Hepatocyte (in vitro differentiated cells): ENCODE measurements at regions not wholly inside any gene's neighbourhood (a gene's known extent, or its start where the extent isn't known, plus 50 kb on each side); places are given as distances from the start of the nearest gene placed in this dataset.

Experiments used
- DNase-seq: peaks from one replicate; pipeline ENCODE4 v3.0.0-alpha.2; 2016; ENCODE audit warnings: low spot score
- H2AFZ ChIP-seq: fragments of 200-600 bp; sonication (generic); 2 replicates; pipeline ENCODE4 v1.6.0; 2016; ENCODE audit warnings: antibody characterized with exemption, mild to moderate bottlenecking
- H3K27ac ChIP-seq: fragments of 200-600 bp; sonication (generic); 2 replicates; pipeline ENCODE4 v1.5.1; 2016; ENCODE audit warnings: mild to moderate bottlenecking
- H3K27me3 ChIP-seq: fragments of 200-600 bp; sonication (generic); 2 replicates; pipeline ENCODE4 v1.6.1; 2016
- H3K36me3 ChIP-seq: fragments of 200-600 bp; sonication (generic); replicated peaks from 2 replicates; pipeline ENCODE4 v1.5.1; 2016; ENCODE audit warnings: low read depth; ENCODE audit not compliant: insufficient read depth
- H3K4me1 ChIP-seq: fragments of 200-600 bp; sonication (generic); 2 replicates; pipeline ENCODE4 v1.5.1; 2016; ENCODE audit warnings: mild to moderate bottlenecking, moderate library complexity; ENCODE audit not compliant: insufficient read depth
- H3K4me2 ChIP-seq: fragments of 200-600 bp; sonication (generic); 2 replicates; pipeline ENCODE4 v1.6.0; 2016
- H3K4me3 ChIP-seq: fragments of 200-600 bp; sonication (generic); 2 replicates; pipeline ENCODE4 v1.5.1; 2016; ENCODE audit warnings: mild to moderate bottlenecking
- H3K79me2 ChIP-seq: fragments of 200-600 bp; sonication (generic); 2 replicates; pipeline ENCODE4 v1.6.0; 2017; ENCODE audit warnings: mild to moderate bottlenecking
- H3K9me2 ChIP-seq: fragments of 200-600 bp; sonication (generic); replicated peaks from 2 replicates; pipeline ENCODE4 v1.6.0; 2017; ENCODE audit warnings: mild to moderate bottlenecking; ENCODE audit not compliant: insufficient read depth
- H3K9me3 ChIP-seq: fragments of 200-600 bp; sonication (generic); 2 replicates; pipeline ENCODE4 v1.5.1; 2016; ENCODE audit warnings: low read depth, mild to moderate bottlenecking
- H4K20me1 ChIP-seq: fragments of 200-600 bp; sonication (generic); 2 replicates; pipeline ENCODE4 v1.6.0; 2016; ENCODE audit warnings: mild to moderate bottlenecking; ENCODE audit not compliant: insufficient read depth, poor library complexity, severe bottlenecking
- EZH2 ChIP-seq: fragments of 200-600 bp; sonication (generic); IDR thresholded peaks from 2 replicates; pipeline ENCODE4 v1.6.1; 2016; ENCODE audit warnings: antibody characterized with exemption, mild to moderate bottlenecking, borderline replicate concordance
- EZH2phosphoT487 ChIP-seq: fragments of 200-600 bp; sonication (generic); IDR thresholded peaks from one replicate; pipeline ENCODE4 v1.6.1; 2018; ENCODE audit warnings: antibody characterized with exemption, mild to moderate bottlenecking, low read depth, moderate library complexity; ENCODE audit not compliant: unreplicated experiment, severe bottlenecking
- WGBS: methylation state at CpG from one replicate; pipeline ENCODE4 v1.1.6; 2016; ENCODE audit warnings: low lambda C conversion rate; ENCODE audit errors: missing lambda C conversion rate; 5-methylcytosine and 5-hydroxymethylcytosine counted together
- TF ChIP-seq, protein P1 (sequence below): fragments of 200-600 bp; sonication (generic); IDR thresholded peaks from 2 replicates; pipeline ENCODE4 v1.5.1; 2016; ENCODE audit warnings: antibody characterized with exemption, mild to moderate bottlenecking; ENCODE audit not compliant: poor library complexity

DNA sequence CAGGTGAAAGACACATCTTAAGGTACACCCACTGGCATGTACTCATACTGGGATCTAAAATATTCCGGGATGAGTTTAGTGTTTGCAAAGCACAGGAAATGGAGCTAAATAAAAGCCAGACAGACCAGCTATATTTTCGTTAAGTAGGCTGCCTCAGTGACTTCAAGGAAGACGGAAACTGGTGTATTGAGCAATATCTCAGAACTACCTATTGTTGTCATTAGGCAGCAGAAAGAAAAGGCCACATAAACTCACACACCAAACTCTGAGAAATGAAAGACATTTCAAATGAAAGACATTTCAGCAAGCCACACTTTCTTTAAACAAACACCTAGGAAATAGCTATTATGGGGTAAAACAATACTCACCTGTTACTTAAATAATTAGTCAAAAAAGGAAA is 761.7 kb upstream of the SEMA6D start:
- peak overlapping the region; percentile 56 for H3K4me2 ChIP-seq
- H3K4me1 ChIP-seq = no peaks in the 10 kb centered on the region
- 46% methylated on average over 3 of the region's 3 CpGs for WGBS
- TF ChIP-seq EZH2phosphoT487 (no peak), EZH2 (no peak)
- TF ChIP-seq, protein P1, sequence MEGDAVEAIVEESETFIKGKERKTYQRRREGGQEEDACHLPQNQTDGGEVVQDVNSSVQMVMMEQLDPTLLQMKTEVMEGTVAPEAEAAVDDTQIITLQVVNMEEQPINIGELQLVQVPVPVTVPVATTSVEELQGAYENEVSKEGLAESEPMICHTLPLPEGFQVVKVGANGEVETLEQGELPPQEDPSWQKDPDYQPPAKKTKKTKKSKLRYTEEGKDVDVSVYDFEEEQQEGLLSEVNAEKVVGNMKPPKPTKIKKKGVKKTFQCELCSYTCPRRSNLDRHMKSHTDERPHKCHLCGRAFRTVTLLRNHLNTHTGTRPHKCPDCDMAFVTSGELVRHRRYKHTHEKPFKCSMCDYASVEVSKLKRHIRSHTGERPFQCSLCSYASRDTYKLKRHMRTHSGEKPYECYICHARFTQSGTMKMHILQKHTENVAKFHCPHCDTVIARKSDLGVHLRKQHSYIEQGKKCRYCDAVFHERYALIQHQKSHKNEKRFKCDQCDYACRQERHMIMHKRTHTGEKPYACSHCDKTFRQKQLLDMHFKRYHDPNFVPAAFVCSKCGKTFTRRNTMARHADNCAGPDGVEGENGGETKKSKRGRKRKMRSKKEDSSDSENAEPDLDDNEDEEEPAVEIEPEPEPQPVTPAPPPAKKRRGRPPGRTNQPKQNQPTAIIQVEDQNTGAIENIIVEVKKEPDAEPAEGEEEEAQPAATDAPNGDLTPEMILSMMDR = no peak
- H4K20me1 ChIP-seq = no peaks in the 10 kb centered on the region
- H3K79me2 ChIP-seq = no peaks in the 10 kb centered on the region
- H2AFZ ChIP-seq = peak overlapping the region; percentile 38
- H3K27ac ChIP-seq = no peak overlapping the region
- H3K27me3 ChIP-seq = no peaks in the 10 kb centered on the region
- no peaks in the 10 kb centered on the region for H3K9me3 ChIP-seq
- H3K36me3 ChIP-seq = no peaks in the 10 kb centered on the region
- H3K9me2 ChIP-seq = no peaks in the 10 kb centered on the region
- no peak for DNase-seq
- H3K4me3 ChIP-seq = no peak overlapping the region

DNA sequence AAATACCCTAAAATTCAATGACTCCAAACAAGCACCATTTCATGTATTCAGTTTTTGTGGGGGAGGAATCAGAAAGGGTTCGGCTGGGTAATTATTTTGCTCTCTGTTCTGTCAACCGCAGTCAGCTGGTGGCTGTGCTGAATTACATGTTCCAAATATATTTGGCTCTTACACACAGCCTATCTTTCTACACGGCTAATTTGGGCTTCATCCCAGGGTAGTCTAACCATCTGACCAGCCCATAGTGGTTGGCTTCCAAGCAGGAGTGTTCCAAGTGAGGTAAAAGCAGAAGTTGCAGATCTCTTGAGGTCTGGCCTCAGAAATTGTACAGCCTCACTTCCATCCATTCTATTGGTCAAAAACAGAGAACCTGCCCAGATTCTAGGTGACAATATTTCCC is 760.8 kb upstream of the SEMA6D start:
- no peak for TF ChIP-seq EZH2phosphoT487
- TF ChIP-seq, protein P1 = no peak
- no peak for TF ChIP-seq EZH2
- Histone ChIP-seq H3K27me3 (no peaks in the 10 kb centered on the region), H3K79me2 (no peaks in the 10 kb centered on the region), H4K20me1 (no peaks in the 10 kb centered on the region), H3K36me3 (no peaks in the 10 kb centered on the region), H3K4me2 (no peak overlapping the region), H3K9me2 (no peaks in the 10 kb centered on the region), H3K27ac (no peak overlapping the region), H3K4me1 (peaks cover 5% of the 10 kb centered on the region), H3K9me3 (no peaks in the 10 kb centered on the region), H3K4me3 (no peak overlapping the region), H2AFZ (no peak overlapping the region)
- WGBS = 92% methylated on average over 3 of the region's 3 CpGs
- DNase-seq = no peak

DNA sequence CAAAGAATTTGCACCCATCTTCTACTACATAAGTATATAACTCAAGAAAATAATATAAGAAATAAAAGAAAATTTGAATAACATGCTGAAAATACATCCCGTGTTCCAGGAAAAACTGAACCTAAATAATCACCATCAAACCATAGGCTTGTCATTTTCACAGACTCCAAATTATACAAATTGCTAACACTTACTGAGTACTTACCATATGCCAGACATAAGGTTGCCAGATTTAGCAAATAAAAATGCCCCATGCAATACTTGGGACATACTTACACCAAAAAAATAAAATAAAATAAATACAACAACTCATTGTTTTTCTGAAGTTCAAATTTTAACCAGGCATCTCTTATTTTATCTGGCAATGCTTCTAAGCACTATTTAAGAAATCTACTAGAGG is 760.4 kb upstream of the SEMA6D start:
- Histone ChIP-seq H3K4me2 (no peak overlapping the region), H3K79me2 (no peaks in the 10 kb centered on the region), H3K36me3 (no peaks in the 10 kb centered on the region), H3K4me3 (no peak overlapping the region), H3K27me3 (no peaks in the 10 kb centered on the region), H2AFZ (no peak overlapping the region), H4K20me1 (no peaks in the 10 kb centered on the region), H3K4me1 (peaks cover 8% of the 10 kb centered on the region), H3K9me3 (no peaks in the 10 kb centered on the region), H3K9me2 (no peaks in the 10 kb centered on the region), H3K27ac (no peak overlapping the region)
- no peak for DNase-seq
- TF ChIP-seq, protein P1 = no peak
- whole genome bisulfite sequencing = 96% methylated on average over 1 of the region's 1 CpG

DNA sequence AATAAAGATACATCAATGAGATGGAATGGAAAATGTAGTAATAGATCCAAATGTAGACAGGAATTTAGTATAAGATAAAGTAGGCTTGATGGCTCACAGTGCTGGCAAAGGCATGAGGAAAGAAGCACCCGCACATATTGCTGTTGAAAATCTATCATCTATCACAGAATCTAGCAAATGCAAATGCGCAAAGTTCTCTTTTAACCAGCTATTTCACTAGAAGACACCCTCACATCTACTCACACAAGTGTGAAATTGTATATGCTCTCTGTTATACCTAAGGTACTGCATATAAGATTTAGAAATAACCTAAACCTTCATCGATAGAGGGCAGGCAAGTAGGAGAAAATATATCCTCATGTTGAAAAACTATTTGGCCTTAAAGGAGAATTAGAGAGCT is 756.7 kb upstream of the SEMA6D start:
- H3K4me1 ChIP-seq = peaks cover 8% of the 10 kb centered on the region
- TF ChIP-seq, protein P1 = no peak
- TF ChIP-seq EZH2phosphoT487 = no peak
- no peak for TF ChIP-seq EZH2
- H3K4me3 ChIP-seq = no peak overlapping the region
- WGBS = 86% methylated on average over 3 of the region's 3 CpGs
- H3K4me2 ChIP-seq = no peak overlapping the region
- H3K36me3 ChIP-seq = no peaks in the 10 kb centered on the region
- no peaks in the 10 kb centered on the region for H3K9me2 ChIP-seq
- no peak for DNase-seq
- no peaks in the 10 kb centered on the region for H4K20me1 ChIP-seq
- no peaks in the 10 kb centered on the region for H3K27me3 ChIP-seq
- H3K79me2 ChIP-seq = no peaks in the 10 kb centered on the region
- H3K9me3 ChIP-seq = no peaks in the 10 kb centered on the region
- no peak overlapping the region for H3K27ac ChIP-seq
- H2AFZ ChIP-seq = no peak overlapping the region
